Activated T-helper 2 cell treated with anti-CD3 and anti-CD28 coated beads, Interferon-gamma antibody, Interleukin-2, Interleukin-4, amounts not matched to agents 10 μg/mL and 5 μg/mL and 100 μg/mL, durations not matched to agents 14 hours and 24 hours and 36 hours (primary cell): ENCODE measurements at regions not wholly inside any gene's neighbourhood (a gene's known extent, or its start where the extent isn't known, plus 50 kb on each side); places are given as distances from the start of the nearest gene placed in this dataset.

Experiments
- DNase-seq: peaks from one replicate; pipeline ENCODE4 v3.0.0; 2021; ENCODE audit warnings: low spot score
- H3K27ac Mint-ChIP-seq: one replicate; pipeline ENCODE4 v1.8.0; 2021; ENCODE audit warnings: mixed read lengths
- H3K27me3 Mint-ChIP-seq: one replicate; pipeline ENCODE4 v1.8.0; 2021; ENCODE audit warnings: low read depth, mixed read lengths
- H3K36me3 Mint-ChIP-seq: one replicate; pipeline ENCODE4 v1.8.0; 2021; ENCODE audit warnings: low read depth, mixed read lengths
- H3K4me1 Mint-ChIP-seq: one replicate; pipeline ENCODE4 v1.8.0; 2021; ENCODE audit warnings: low read depth, mixed read lengths
- H3K4me3 Mint-ChIP-seq: one replicate; pipeline ENCODE4 v1.8.0; 2021; ENCODE audit warnings: low read depth, mild to moderate bottlenecking, moderate library complexity, mixed read lengths
- H3K9me3 Mint-ChIP-seq: one replicate; pipeline ENCODE4 v1.8.0; 2021; ENCODE audit warnings: mixed read lengths
- intact Hi-C: fragments of 100-400 bp; cut with micrococcal nuclease; formaldehyde crosslinking; loops from one replicate; pipeline ENCODE4 v1.15.1; 2023

DNA sequence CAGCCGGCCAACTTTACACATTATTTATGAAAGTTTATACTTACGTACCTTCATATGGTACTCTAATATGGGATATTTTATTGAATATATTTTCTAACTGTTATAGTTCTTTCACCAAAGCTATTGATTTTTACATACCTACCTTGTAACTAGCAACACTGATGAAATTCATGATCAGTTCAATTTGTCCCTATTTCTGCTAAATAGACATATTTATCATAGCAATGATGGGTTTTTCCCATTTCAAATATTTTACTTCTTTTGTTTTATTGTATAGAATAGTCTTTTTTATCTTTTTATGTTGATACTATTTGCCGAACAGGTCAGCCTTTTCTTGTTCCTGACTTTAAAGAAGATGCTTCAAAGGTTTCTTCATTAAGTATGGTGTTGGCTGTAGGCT lies 59.0 kb upstream of the CTNND2 start:
- Mint-ChIP-seq H3K4me1 (no peaks in the 10 kb centered on the region), H3K36me3 (no peaks in the 10 kb centered on the region), H3K27ac (no peak overlapping the region), H3K9me3 (peaks cover 4% of the 10 kb centered on the region), H3K27me3 (no peaks in the 10 kb centered on the region), H3K4me3 (no peak overlapping the region)
- no peak for DNase-seq
- intact Hi-C loops = no loop called here

DNA sequence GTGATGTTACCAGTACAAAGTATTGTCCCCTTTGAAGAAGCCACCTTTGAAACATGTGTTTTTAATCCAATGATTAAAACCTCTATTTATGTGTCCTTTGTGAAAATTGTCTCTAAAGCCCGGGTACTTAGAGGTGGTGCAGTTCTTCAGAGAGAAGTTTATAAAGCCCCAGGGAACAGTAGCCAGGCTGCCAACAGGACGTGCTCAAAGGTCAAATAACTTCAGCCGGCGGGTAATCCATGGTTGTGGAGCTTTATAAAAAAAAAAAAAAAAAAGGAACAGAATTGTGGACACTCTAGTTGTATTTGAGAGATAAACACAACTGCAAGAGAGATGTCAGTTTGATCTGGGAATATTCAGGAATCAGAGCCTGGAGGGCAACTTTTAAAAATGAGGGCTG lies 57.9 kb upstream of the CTNND2 start:
- Mint-ChIP-seq H3K27ac (no peak overlapping the region), H3K4me3 (no peak overlapping the region), H3K9me3 (no peaks in the 10 kb centered on the region), H3K27me3 (no peaks in the 10 kb centered on the region), H3K36me3 (no peaks in the 10 kb centered on the region), H3K4me1 (no peaks in the 10 kb centered on the region)
- no peak for DNase-seq
- intact Hi-C loops = no loop called here

DNA sequence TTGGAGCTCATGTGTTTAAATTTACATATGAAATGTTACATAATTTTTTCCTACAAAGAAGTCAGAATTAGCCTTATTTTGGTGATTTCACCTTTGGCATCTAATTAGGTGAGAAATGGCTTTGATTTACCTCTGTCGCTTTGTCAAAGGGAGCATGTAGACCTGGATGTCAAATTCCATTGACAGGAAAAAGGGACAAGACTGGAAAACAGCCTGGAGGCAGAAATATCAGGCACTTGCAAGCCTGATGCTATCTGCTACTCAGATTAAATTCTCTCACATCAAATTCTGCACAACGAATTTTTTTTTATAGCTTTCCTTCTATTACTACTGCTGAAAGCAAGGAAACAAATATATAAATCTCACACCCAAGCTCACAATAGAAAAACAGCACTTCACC lies 54.1 kb upstream of the CTNND2 start:
- intact Hi-C loops = no loop called here
- H3K36me3 Mint-ChIP-seq = no peaks in the 10 kb centered on the region
- DNase-seq = no peak
- H3K4me3 Mint-ChIP-seq = no peak overlapping the region
- H3K9me3 Mint-ChIP-seq = peaks cover 10% of the 10 kb centered on the region
- no peaks in the 10 kb centered on the region for H3K27me3 Mint-ChIP-seq
- no peak overlapping the region for H3K27ac Mint-ChIP-seq
- H3K4me1 Mint-ChIP-seq = no peaks in the 10 kb centered on the region

DNA sequence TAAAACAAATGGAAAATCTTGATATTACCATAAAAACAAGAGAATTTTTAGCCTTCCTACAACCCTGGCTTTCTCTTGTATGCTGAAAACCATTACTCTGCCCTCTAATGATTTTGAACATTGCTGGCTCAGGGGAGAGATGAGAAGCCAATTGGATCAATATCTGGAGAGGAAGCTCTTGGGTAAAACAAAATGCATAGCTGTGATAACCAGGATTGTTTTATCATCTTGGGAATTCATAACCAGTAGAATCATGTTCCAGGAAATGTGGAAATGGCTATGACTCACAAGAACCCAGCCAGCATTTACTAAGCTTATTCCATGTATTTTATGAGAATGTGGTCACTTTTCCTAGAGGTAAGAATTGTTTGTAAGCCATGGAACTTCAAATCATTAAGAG lies 51.1 kb upstream of the CTNND2 start:
- no peaks in the 10 kb centered on the region for H3K36me3 Mint-ChIP-seq
- no peaks in the 10 kb centered on the region for H3K27me3 Mint-ChIP-seq
- no peak for DNase-seq
- no peak overlapping the region for H3K27ac Mint-ChIP-seq
- peaks cover 22% of the 10 kb centered on the region for H3K9me3 Mint-ChIP-seq
- no peaks in the 10 kb centered on the region for H3K4me1 Mint-ChIP-seq
- no peak overlapping the region for H3K4me3 Mint-ChIP-seq
- intact Hi-C loops = no loop called here
